ENCODE measurements at regions not wholly inside any gene's neighbourhood (a gene's known extent, or its start where the extent isn't known, plus 50 kb on each side); places are given as distances from the start of the nearest gene placed in this dataset.

GRCh38 chr1:193634470-193634869 is 448.1 kb upstream of the B3GALT2 start:
- Histone ChIP-seq H3K36me3 (no peaks in the 10 kb centered on the region), H3K9me3 (no peaks in the 10 kb centered on the region), H3K27ac (no peak overlapping the region), H3K4me1 (no peaks in the 10 kb centered on the region), H3K27me3 (no peaks in the 10 kb centered on the region), H3K4me3 (no peak overlapping the region)
- no peak for DNase-seq (ENCODE audit: low spot score in 2 of 2)
- 47% methylated on average over 2 of the region's 2 CpGs for WGBS
- TF ChIP-seq EP300 (IDR thresholded peaks at IDR 0.05) (no peak), POLR2AphosphoS5 (IDR thresholded peaks at IDR 0.05) (no peak), CTCF (IDR thresholded peaks at IDR 0.05) (no peak), POLR2A (IDR thresholded peaks at IDR 0.05) (no peak)

GRCh38 chr1:193633991-193634390 is 447.6 kb upstream of the B3GALT2 start:
- 21% methylated on average over 2 of the region's 2 CpGs for WGBS
- TF ChIP-seq CTCF (IDR thresholded peaks at IDR 0.05), result no peak
- TF ChIP-seq POLR2AphosphoS5 (IDR thresholded peaks at IDR 0.05), result no peak
- no peak for TF ChIP-seq EP300 (IDR thresholded peaks at IDR 0.05)
- no peak for TF ChIP-seq POLR2A (IDR thresholded peaks at IDR 0.05)
- no peaks in the 10 kb centered on the region for H3K9me3 ChIP-seq
- H3K4me1 ChIP-seq, result no peaks in the 10 kb centered on the region
- DNase-seq (ENCODE audit: low spot score in 2 of 2), result no peak
- no peak overlapping the region for H3K27ac ChIP-seq
- H3K27me3 ChIP-seq, result no peaks in the 10 kb centered on the region
- H3K4me3 ChIP-seq, result no peak overlapping the region
- no peaks in the 10 kb centered on the region for H3K36me3 ChIP-seq

- Histone ChIP-seq H3K4me1 (no peaks in the 10 kb centered on the region), H3K27ac (no peak overlapping the region), H3K4me3 (no peak overlapping the region), H3K9me3 (no peaks in the 10 kb centered on the region), H3K27me3 (no peaks in the 10 kb centered on the region), H3K36me3 (no peaks in the 10 kb centered on the region)
- no peak for DNase-seq (ENCODE audit: low spot score in 2 of 2)
- WGBS, result 69% methylated on average over 3 of the region's 3 CpGs
- TF ChIP-seq EP300 (IDR thresholded peaks at IDR 0.05), result no peak
- TF ChIP-seq POLR2AphosphoS5 (IDR thresholded peaks at IDR 0.05), result no peak
- TF ChIP-seq CTCF (IDR thresholded peaks at IDR 0.05), result no peak
- TF ChIP-seq POLR2A (IDR thresholded peaks at IDR 0.05), result no peak
Observed at GRCh38 chr1:193633093-193633492, 446.7 kb upstream of the B3GALT2 start.

- Histone ChIP-seq H3K9me3 (no peaks in the 10 kb centered on the region), H3K36me3 (no peaks in the 10 kb centered on the region), H3K27ac (no peak overlapping the region), H3K4me1 (no peaks in the 10 kb centered on the region), H3K27me3 (no peaks in the 10 kb centered on the region), H3K4me3 (no peak overlapping the region)
- 72% methylated on average over 3 of the region's 3 CpGs for WGBS
- TF ChIP-seq POLR2AphosphoS5 (IDR thresholded peaks at IDR 0.05) (no peak), CTCF (IDR thresholded peaks at IDR 0.05) (no peak), POLR2A (IDR thresholded peaks at IDR 0.05) (no peak), EP300 (IDR thresholded peaks at IDR 0.05) (no peak)
- no peak for DNase-seq (ENCODE audit: low spot score in 2 of 2)
Observed at GRCh38 chr1:193631306-193631705, 444.9 kb upstream of the B3GALT2 start.

GRCh38 chr1:193629875-193630274 is 443.5 kb upstream of the B3GALT2 start:
- no peak overlapping the region for H3K27ac ChIP-seq
- no peaks in the 10 kb centered on the region for H3K27me3 ChIP-seq
- no peak overlapping the region for H3K4me3 ChIP-seq
- WGBS, result 46% methylated on average over 3 of the region's 3 CpGs
- TF ChIP-seq EP300 (IDR thresholded peaks at IDR 0.05) (no peak), POLR2AphosphoS5 (IDR thresholded peaks at IDR 0.05) (no peak), POLR2A (IDR thresholded peaks at IDR 0.05) (no peak), CTCF (IDR thresholded peaks at IDR 0.05) (no peak)
- H3K36me3 ChIP-seq, result no peaks in the 10 kb centered on the region
- DNase-seq (ENCODE audit: low spot score in 2 of 2), result no peak
- no peaks in the 10 kb centered on the region for H3K4me1 ChIP-seq
- H3K9me3 ChIP-seq, result no peaks in the 10 kb centered on the region
